ENCODE measurements at regions not wholly inside any gene's neighbourhood (a gene's known extent, or its start where the extent isn't known, plus 50 kb on each side); places are given as distances from the start of the nearest gene placed in this dataset.

- Histone ChIP-seq H3K4me3 (no peak overlapping the region), H3K9me3 (no peaks in the 10 kb centered on the region), H3K4me1 (peaks cover 0 to 14% of the 10 kb centered on the region in 2 donors), H3K27ac (no peak overlapping the region), H3K36me3 (no peaks in the 10 kb centered on the region), H3K27me3 (no peaks in the 10 kb centered on the region)
- TF ChIP-seq CTCF (IDR thresholded peaks at IDR 0.05): no peak
- DNase-seq (no peak), ATAC-seq (no peak)
- intact Hi-C loops (cut with DNase I): no loop called here
Observed at GRCh38 chr10:62687230-62687748, 117.2 kb upstream of the ADO start.

- no peaks in the 10 kb centered on the region for H3K9me3 ChIP-seq
- H3K36me3 ChIP-seq: no peaks in the 10 kb centered on the region
- H3K27me3 ChIP-seq: no peaks in the 10 kb centered on the region
- H3K27ac ChIP-seq: no peak overlapping the region
- no peak for ATAC-seq
- H3K4me1 ChIP-seq: peaks cover 0 to 14% of the 10 kb centered on the region in 2 donors
- H3K4me3 ChIP-seq: no peak overlapping the region
- intact Hi-C loops (cut with DNase I): no loop called here
- TF ChIP-seq CTCF (IDR thresholded peaks at IDR 0.05): no peak
- DNase-seq: peak in 1 of 4 donors; percentile 31
Observed at GRCh38 chr10:62688971-62689700, 115.4 kb upstream of the ADO start.

GRCh38 chr10:62689712-62690111 lies 114.8 kb upstream of the ADO start:
- Histone ChIP-seq H3K27me3 (no peaks in the 10 kb centered on the region), H3K4me1 (peaks cover 0 to 14% of the 10 kb centered on the region in 2 donors), H3K27ac (no peak overlapping the region), H3K4me3 (no peak overlapping the region), H3K9me3 (no peaks in the 10 kb centered on the region), H3K36me3 (no peaks in the 10 kb centered on the region)
- intact Hi-C loops (cut with DNase I): no loop called here
- DNase-seq (peak in 2 of 4 donors; percentile 5 to 35), ATAC-seq (no peak)
- no peak for TF ChIP-seq CTCF (IDR thresholded peaks at IDR 0.05)

- H3K4me3 ChIP-seq: no peak overlapping the region
- TF ChIP-seq CTCF (IDR thresholded peaks at IDR 0.05): no peak
- H3K9me3 ChIP-seq: no peaks in the 10 kb centered on the region
- ATAC-seq (no peak), DNase-seq (no peak)
- no peak overlapping the region for H3K27ac ChIP-seq
- intact Hi-C loops (cut with DNase I): no loop called here
- H3K4me1 ChIP-seq: peaks cover 0 to 14% of the 10 kb centered on the region in 2 donors
- H3K27me3 ChIP-seq: no peaks in the 10 kb centered on the region
- no peaks in the 10 kb centered on the region for H3K36me3 ChIP-seq
Observed at GRCh38 chr10:62690703-62691102, 113.8 kb upstream of the ADO start.

GRCh38 chr10:62691336-62691735 lies 113.2 kb upstream of the ADO start:
- no peaks in the 10 kb centered on the region for H3K9me3 ChIP-seq
- intact Hi-C loops (cut with DNase I): no loop called here
- ATAC-seq (no peak), DNase-seq (no peak)
- H3K4me3 ChIP-seq: no peak overlapping the region
- no peak overlapping the region for H3K27ac ChIP-seq
- no peaks in the 10 kb centered on the region for H3K36me3 ChIP-seq
- H3K4me1 ChIP-seq: peaks cover 0 to 14% of the 10 kb centered on the region in 2 donors
- no peaks in the 10 kb centered on the region for H3K27me3 ChIP-seq
- no peak for TF ChIP-seq CTCF (IDR thresholded peaks at IDR 0.05)
